GM18517 (cell line): ENCODE measurements at regions not wholly inside any gene's neighbourhood (a gene's known extent, or its start where the extent isn't known, plus 50 kb on each side); places are given as distances from the start of the nearest gene placed in this dataset.
"Not testable (repeated sequence)": the region's sequence is repeated elsewhere in the genome, so short reads cannot be mapped to it uniquely, and the experiment has no call there.

Experiments used
- ATAC-seq: cut with Tn5 transposase; IDR thresholded peaks from one replicate; pipeline ENCODE4 v1.9.1; 2021; ENCODE audit warnings: mild to moderate bottlenecking, moderate library complexity; ENCODE audit not compliant: unreplicated experiment

DNA sequence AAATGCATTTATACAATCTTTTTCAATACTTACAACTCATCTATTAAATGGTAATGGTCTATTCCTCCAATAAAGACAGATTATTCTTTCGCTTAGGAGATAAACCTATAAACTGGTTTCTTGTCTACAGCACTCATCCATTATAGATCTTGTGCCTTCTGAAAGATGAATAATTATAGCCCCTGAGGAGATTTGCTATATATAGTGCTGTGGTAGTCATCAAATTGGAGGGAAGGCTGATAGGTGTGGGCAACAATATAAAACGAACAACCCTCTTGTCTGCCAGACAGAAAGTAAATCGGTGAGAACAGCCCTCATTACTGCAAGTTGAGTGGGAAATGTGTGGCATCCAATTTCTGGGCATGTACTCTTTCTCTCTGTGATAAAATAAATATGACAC is 292.5 kb upstream of the CNR1 start:
- ATAC-seq = no peak

DNA sequence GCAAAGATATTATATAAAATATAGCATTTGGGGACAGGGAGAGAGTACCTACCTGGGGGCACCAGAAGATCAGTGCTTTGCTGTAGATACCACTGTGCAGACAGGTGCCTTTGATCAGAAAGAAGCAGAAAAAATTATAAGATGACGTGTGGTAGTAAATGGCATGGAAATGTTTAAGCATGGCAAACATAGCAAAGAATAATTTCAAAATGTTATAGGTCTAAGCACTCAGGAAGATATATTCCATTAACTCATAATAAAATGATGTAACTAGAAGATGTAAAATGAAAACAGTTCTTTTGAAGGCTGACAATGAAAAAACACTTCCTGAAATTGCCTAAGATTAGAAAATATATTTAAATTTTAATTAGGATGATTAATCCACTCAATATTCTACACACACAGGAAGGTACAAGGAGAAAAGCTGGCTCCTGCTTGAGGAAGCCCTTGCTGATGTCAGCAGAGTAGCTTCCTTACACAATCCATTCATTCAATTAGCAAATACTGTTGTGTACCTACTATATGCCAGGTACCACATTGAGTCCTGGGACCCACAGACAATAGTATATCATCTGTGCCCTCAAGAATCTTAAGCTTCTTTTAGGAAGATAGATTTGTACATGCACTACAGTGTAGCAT is 290.2 kb upstream of the CNR1 start:
- no peak for ATAC-seq

DNA sequence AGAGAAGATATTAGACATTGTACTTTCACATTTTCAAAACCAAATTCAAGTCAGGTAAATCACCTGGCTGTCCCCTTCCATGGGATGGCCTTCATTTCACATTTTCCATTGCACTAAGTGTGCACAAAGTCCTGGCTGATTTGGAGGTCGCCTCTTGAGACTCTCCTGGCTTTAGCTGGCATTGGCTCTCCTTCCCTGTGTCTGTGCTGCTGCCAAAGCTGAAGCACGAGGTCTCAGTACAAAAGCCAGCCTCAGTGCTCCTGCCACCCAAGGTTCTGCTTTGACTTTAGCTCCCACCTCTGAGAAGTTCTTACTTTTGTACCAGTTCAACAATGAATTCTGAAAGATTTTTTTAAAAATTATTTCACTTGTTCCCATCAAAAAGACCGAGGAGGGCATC is 289.2 kb upstream of the CNR1 start:
- ATAC-seq = no peak

- ATAC-seq = no peak
Measured at GRCh38 chr6:88454658-88455057, 288.5 kb upstream of the CNR1 start.

DNA sequence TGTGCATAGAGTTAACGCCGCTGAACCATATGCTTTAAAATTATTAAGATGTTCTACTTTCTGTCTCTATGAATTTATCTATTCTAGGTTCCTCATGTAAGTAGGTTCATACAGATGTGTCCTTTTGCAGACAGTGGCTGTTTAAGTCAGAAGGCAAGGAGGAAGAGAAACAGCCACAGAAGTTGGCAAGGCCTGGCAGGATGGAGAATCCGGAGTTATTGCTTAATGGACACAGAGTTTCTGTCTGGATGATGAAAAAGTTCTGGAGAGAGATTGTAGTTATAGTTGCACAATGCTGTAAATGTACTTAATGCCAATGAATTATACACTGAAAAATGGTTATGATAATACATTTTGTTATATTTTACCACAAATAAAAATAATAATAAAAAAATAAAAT is 283.6 kb upstream of the CNR1 start:
- ATAC-seq = no peak

- ATAC-seq = no peak
Measured at GRCh38 chr6:88445188-88445965, 279.2 kb upstream of the CNR1 start.

DNA sequence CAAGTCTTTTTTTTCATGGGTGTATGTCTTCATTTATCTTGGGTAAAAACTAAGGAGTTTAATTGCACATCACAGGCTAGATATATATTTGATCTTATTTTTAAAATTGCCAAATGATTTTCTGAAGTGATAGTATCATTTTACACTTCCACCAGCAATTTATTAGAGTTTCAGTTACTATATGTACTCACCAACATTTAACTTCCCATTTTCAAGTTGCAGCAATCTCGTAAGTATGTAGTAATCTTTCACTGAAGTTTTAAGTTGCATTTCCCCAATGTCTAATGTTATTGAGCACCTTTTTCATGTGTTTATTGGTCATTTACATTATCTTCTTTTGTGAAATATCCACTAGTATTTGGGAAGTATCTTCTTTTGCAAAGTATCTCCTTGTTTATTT is 277.4 kb upstream of the CNR1 start:
- peak; percentile 94 for ATAC-seq

DNA sequence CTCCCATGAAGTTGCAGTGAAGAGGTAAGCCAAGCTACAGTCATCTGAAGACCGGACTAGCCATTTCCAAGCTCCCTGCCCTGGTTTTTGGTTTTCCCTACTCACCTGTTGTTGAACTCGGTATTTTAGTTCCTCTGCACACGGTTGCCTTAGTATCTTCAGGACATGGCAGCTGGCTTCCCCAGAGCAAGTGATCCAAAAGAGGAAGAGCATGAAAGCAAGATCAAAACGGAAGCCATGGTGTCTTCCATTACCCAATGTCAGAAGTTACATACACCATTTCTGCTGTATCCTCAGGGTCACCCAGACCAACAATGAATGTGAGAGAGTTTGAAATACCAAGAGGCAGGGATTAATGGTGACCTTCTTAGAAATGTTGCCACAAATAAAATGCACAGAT is 276.6 kb upstream of the CNR1 start:
- ATAC-seq = no peak

DNA sequence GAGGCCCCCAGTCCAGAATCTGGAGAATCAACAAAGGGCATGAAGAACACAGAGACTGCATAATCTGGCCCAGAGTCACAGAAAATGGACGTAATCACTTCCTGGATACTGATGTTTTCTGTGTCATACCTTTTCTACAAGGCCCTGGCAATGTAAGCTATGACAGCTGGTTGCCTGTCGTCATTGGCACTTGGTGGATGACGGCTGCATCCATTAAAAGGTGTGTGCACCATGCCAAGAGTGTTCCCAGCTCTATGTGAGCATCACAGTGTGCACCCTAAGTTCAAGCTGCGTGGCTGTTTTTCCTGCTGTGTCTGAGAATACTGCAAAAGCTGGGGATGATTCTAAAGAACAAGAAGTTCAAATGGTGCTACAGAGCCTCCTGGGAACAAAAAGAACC is 275.2 kb upstream of the CNR1 start:
- no peak for ATAC-seq

- ATAC-seq = no peak
Measured at GRCh38 chr6:88428068-88428467, 261.9 kb upstream of the CNR1 start.

GRCh38 chr6:88426005-88426404 is 259.9 kb upstream of the CNR1 start:
- no peak for ATAC-seq

DNA sequence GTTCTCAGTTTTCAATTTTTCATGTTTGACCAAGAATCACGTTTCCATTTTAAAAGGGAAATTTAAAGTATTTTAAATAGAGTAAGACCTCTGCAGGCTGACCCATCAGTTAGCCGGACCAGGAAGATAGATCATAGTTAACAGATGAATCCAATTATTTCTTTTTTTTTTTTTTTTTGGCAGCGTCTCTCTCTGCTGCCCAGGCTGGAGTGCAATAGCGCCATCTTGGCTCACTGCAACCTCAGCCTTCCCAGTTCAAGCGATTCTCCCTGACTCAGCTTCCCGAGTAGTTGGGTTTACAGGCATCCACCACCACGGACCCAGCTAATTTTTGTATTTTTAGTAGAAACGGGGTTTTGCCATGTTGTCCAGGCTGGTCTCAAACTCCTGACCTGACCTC is 256.7 kb upstream of the CNR1 start:
- no peak for ATAC-seq

DNA sequence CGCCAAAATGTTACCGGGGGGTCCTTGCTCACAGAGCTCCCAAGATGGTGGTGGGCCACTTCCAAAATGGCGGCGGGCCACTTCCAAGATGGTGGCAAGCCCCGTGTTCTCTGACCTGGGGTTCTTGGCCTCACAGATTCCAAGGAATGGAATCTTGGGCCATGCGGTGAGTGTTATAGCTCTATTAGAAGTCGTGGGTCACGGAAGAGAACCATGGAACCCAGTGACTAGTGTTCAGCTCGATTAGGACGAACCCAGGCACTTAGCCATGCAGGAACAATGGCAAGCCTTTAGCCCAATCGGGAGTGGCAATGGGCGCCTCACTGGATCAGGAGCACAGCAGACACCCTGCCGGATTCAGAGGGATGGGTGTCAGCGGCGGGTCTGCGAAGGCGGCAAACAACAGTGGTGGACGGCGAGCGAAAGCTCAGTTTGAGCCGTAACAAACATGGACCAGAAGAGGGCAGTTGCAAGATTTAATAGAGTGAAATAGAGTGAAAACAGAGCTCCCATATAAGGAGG is 254.9 kb upstream of the CNR1 start:
- ATAC-seq = not testable (repeated sequence)

DNA sequence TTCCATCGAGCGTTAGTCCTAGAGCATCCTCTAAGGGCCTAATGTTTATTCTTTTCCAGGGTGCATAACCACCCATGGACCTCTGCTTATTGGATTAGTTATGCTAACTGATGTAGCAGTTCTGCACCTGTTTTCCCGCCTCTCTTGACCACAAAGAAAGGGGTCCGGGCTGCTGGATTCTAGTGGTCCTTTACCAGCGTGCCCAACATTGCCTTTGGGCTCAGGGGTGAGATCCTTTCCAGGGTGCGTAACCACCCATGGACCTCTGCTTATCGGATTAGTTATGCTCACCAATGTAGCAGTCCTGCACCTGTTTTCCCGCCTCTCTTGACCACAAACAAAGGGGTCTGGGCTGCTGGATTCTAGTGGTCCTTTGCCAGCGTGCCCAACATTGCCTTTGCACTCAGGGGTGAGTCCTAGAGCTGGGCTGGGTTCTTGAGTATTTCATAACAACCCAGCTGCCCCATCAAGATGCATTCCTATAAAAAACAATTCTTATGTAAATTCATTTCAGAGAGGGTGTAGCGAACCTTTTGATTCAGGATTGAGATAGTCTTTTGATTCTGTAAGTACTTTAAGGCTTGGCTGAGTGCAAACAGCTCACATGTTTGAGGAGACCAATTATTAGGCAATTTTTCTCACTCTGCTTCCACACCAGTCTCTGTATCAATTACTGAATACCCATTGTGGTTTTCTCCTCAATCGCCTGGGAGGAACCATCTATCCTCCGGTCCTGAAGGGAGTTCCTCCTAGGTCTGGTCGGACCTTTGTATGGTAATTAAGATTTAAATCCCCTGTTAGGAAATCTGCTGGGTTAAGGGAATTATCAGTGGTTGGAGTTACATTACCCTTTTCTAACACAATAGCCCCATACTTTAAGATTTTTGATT is 253.0 kb upstream of the CNR1 start:
- not testable (repeated sequence) for ATAC-seq

DNA sequence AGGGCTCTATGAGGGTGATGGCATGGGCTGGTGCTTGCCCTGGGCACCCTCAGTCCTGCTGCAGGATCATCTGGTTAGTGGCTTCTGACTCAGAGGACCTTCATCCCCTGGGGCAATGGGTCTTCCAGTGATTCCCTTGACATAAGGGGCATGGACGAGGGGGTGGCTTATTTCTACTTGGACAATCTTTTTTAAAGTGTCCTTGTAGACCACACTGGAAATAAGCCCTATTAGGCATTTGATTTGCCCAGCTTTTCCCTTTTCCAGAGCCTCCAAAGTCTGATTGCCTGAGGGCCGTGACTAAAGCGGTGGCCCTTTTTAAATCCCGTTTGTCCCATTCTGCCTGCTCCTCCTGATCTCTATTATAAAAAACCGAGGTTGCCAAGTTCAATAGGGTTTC is 251.2 kb upstream of the CNR1 start:
- ATAC-seq = not testable (repeated sequence)

DNA sequence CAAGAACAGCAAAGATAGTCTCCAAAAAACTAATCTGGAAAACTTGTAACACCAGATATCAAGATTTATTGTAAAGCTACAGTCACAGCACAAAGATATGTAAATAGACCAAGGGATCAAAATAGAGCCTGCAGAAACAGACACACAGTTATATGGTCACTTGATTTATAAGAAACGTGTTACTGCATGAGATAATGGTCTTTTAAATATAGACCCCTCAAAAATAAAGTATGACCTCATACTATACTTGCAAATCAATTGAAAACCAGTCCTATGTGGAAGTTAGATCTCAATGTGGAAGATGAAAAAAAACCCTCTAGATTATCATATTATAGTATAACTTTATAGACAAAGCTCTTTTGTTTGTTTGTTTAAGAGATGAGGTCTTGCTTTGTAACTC is 247.3 kb upstream of the CNR1 start:
- ATAC-seq = no peak

DNA sequence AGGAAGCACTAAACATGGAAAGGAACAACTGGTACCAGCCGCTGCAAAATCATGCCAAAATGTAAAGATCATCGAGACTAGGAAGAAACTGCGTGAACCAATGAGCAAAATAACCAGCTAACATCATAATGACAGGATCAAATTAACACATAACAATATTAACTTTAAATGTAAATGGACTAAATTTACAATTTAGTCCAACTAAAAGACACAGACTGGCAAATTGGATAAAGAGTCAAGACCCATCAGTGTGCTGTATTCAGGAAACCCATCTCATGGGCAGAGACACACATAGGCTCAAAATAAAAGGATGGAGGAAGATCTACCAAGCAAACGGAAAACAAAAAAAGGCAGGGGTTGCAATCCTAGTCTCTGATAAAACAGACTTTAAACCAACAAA is 242.2 kb upstream of the CNR1 start:
- not testable (repeated sequence) for ATAC-seq

DNA sequence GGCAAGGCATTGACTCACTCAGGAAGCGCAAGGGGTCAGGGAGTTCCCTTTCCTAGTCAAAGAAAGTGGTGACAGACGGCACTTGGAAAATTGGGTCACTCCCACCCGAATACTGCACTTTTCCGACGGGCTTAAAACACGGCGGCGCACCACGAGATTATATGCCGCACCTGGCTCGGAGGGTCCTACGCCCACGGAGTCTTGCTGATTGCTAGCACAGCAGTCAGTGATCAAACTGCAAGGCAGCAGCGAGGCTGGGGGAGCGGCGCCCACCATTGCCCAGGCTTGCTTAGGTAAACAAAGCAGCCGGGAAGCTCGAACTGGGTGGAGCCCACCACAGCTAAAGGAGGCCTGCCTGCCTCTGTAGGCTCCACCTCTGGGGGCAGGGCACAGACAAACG is 240.5 kb upstream of the CNR1 start:
- not testable (repeated sequence) for ATAC-seq

GRCh38 chr6:88403486-88403885 is 237.3 kb upstream of the CNR1 start:
- no peak for ATAC-seq

DNA sequence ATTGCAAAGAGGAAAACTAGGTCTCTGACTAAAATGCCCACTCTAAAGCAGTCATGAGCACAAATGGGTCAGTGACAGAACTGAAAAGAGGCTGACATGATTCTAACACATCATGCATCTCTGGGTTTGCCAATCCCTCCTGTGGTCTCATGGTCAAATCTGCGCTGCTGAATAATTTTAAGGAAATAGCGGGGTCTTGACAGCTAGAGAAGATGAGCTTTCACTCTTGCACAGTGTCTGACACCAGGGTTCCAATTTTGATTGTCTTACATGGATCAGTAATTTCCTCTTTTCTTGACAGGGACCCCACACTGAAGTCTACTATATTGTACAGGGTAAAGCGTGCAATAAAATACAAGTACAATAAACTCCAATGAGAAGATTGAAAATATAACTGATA is 236.8 kb upstream of the CNR1 start:
- ATAC-seq = no peak

DNA sequence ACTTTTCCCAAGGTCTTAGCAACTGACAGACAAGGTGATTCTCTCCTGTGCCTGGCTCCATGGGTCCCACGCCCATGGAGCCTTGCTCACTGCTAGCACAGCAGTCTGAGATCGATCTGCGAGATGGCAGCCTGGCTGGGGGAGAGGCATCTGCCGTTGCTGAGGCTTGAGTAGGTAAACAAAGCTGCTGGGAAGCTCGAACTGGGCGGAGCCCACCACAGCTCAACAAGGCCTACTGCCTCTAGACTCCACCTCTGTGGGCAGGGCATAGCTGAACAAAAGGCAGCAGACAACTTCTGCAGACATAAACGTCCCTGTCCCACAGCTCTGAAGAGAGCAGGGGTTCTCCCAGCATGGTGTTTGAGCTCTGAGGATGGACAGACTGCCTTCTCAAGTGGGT is 224.9 kb upstream of the CNR1 start:
- not testable (repeated sequence) for ATAC-seq
